ENCODE measurements at regions not wholly inside any gene's neighbourhood (a gene's known extent, or its start where the extent isn't known, plus 50 kb on each side); places are given as distances from the start of the nearest gene placed in this dataset.
A peak's percentile ranks its signal among the peaks of the same experiment; 100 is the strongest.

- peak; percentile 95 for DNase-seq
These were observed 785.2 kb upstream of the B3GALT2 start for GRCh38 chr1:193971595-193971994.

DNA sequence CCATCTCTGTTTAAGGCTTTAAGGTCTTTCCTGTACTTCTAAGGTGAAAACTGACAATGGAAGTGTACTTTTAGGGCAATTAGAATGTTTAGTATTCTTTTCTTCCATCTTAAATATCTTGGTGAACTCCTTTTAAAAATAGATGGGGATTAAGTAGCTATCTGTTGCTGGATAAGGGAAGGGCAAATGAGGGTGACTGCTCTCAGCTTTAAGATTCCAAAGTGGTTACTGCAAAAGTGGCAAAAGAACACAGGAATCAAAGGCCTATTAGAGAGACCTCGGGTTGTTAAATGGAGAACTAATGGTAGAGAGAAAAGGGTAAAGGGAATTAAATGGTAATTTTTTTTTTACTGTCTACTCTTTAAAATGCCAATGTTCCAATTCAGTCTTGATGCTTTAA lies 774.1 kb upstream of the B3GALT2 start:
- DNase-seq: no peak

DNA sequence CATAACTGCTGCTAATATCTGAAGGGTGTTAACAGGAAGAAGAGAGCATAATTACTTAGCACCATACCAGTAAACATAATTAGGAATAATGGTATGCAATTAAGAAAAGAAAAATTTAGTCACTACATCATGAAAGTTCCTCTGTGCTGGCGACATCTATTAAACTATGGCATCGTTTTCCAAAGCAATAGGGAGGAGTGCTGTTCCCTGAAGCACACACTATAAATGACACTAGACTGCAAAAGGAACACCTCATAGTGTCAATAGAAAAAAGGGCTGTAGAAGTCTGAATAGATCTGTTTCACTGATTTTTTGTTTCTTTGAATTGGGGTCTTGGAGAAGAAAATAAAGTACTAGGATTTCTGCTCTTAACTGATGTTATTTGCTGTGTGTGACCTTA lies 773.6 kb upstream of the B3GALT2 start:
- DNase-seq: no peak

DNA sequence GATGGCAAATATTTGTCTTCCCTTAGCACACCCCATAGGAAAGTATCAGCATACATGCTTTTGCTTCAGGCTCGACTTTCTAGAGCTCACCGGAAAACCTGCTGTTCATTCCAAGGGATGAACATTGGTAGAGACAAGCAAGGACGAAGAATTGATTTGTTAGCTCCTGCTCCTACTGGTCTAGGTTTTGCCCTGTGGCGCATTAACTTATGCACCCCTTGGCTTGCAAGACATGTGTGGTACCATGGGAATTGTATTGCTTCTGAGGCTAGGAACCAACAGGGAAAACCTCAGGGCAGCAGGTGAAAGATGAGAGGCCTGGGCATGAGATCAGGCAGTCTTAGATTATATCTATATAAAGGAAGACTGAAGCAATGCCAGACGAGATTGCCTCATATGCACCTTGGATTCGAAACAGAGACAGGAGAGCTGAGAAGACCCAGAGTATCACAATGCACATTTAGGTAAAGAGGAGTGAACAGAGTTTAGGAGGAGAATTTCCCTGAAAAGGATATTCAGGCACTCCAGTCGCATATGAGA lies 771.2 kb upstream of the B3GALT2 start:
- no peak for DNase-seq

DNA sequence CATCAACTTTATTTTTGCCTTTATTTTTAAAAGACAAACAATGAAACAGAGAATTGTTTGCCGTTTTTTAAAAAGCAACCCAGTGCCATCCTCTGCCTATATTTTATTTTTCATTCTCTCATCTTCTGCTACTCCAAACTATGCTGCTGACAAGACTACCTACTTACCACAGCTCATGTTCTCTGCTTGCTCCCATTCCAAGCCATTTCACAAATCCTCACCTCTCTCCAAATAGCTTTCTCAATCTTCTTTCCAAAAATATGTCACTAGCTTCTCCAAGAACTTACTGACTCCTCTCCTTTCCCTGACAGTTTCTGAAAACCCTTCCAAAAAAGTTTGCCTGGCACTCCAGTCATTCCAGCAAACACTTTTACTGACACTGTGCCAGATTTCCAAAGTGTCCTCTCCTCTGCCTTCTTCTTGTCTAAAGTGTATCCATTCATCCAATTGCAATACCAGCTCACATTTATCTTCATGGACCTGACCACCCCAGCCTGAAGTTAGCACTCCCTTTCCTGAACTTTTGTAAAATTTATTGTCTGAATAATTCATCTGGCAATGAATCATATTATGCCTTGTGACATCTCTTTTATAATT lies 766.5 kb upstream of the B3GALT2 start:
- DNase-seq: no peak

DNA sequence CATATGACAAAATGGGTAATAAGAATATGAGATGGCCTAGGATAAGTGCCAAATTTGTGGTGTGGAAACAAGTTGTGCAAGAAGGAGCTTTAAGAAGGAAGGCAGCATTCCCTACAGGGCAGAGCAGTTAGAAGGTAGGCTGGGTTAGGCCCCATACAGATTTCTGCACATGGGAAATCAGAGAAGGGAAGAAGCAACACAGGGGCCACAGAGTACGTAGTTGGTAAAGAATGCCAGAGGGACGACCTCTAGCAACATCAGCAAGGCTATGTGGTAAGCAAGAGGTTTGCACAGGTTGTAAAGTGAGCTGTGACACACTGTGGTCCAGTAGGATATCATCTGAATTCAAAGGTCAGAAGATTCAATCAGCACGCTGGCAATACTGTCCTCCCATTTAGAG lies 765.6 kb upstream of the B3GALT2 start:
- DNase-seq: no peak

DNA sequence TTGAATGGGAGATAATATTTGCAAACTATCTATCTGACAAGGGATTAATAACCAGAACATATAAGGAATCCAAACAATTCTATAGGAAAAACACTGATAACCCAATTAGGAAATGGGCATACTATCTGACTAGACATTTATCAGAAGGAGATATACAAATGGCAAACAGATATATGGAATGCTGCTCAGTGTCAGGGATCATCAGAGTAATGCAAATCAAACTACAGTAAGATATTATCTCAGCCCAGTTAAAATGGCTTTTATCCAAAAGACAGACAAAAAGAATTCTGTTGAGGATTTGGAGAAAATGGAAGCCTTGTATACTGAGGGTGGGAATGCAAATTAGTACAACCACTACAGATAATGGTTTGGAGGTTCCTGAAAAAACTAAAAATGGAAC lies 758.0 kb upstream of the B3GALT2 start:
- DNase-seq: no peak

DNA sequence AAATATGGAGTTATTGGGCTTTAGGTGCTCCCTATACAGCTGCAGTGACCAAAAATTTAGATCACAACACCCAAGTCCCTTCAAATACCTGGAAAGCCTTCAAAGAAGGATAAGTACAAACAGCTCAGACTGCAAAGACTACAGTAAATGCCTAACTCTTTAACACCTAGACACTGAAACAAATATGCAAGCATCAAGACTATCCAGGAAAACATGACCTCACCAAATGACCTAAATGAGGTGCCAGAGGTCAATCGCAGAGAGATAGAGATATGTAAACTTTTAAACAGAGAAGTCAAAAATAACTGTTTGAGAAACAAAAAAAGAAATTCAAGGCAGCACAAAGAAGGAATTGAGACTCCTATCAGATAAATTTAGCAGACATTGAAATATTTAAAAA lies 753.8 kb upstream of the B3GALT2 start:
- no peak for DNase-seq

DNA sequence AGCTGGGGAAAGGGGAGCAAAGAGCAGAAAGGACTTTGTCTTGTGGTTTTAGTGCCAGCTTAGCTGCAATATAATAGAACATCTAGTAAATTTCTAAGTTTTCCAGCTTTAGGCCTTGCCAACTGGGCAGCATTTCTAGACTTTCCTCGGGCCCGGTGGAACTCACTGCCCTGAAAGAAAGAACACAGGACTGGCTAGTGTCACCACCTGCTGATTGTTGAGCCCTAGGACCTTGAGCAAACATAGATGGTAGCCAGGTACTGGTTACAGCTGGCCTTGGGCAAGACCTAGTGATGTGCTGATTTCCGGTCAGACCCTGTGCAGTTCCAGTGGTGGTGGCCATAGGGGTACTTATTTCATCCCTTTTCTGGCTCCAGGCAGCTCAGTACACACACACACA lies 753.2 kb upstream of the B3GALT2 start:
- no peak for DNase-seq

GRCh38 chr1:193937308-193937707 lies 750.9 kb upstream of the B3GALT2 start:
- DNase-seq: no peak

DNA sequence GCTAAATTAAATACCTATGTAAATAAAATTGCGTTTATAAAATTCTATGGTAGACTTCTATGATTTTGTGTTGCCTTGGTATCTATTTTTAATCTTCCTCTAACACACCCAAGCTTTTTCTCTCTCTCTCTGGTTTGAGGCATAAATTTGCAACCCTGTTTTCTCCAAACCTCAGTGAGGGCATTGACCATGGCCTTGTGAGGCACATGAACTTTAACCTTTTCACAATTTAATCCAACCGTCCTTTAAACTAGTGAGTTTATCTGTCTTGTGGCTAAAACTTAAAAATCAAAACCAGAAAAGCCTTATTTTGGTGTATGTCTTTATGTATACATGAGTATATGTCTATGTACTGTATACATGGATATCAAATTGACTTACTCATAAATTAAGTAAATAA lies 746.6 kb upstream of the B3GALT2 start:
- no peak for DNase-seq

- no peak for DNase-seq
These were observed 744.9 kb upstream of the B3GALT2 start for GRCh38 chr1:193931356-193931755.

GRCh38 chr1:193929374-193930033 lies 743.1 kb upstream of the B3GALT2 start:
- no peak for DNase-seq

GRCh38 chr1:193927550-193927949 lies 741.1 kb upstream of the B3GALT2 start:
- no peak for DNase-seq

DNA sequence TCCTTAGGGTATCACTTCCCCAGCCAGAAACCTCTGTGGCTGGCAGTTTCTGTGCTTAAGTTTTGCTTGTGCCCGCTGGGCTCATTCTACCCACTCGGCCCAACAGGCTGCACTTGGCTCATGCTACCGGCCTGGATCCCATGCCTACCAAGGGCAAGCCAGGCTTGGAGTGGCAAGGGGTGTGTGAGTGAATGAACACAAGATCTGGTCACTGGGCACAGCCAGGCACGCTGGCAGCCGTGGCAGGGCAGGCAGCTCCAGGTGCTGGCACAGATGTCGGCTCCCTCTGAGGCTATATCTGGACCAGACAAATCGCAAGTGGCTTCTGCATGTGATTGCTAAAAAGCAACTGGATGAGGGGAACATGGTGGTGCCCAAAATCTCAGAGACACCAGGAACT lies 740.5 kb upstream of the B3GALT2 start:
- no peak for DNase-seq

DNA sequence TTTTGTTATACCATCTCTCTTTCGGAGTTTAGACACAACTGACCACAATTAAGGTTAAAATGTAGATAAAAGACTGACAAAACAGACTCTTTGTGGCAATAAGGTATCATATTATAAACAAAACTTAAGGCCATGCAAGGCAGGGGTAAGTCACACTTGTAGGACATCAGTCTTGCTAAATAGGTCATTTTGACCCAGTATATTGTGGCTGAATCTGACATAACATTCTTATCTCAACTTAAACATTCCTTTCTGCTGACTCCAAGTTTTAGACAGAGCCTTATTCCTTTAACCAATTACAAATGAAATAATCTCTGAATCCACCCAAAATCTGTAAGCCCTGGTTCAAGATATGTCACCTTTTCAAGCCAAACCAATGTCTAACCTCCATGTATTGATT lies 733.4 kb upstream of the B3GALT2 start:
- peak; percentile 73 for DNase-seq

GRCh38 chr1:193916452-193916851 lies 730.0 kb upstream of the B3GALT2 start:
- no peak for DNase-seq

GRCh38 chr1:193914871-193915270 lies 728.5 kb upstream of the B3GALT2 start:
- no peak for DNase-seq

- DNase-seq: no peak
These were observed 723.1 kb upstream of the B3GALT2 start for GRCh38 chr1:193909406-193910082.

GRCh38 chr1:193905288-193906085 lies 719.1 kb upstream of the B3GALT2 start:
- peak; percentile 54 for DNase-seq

DNA sequence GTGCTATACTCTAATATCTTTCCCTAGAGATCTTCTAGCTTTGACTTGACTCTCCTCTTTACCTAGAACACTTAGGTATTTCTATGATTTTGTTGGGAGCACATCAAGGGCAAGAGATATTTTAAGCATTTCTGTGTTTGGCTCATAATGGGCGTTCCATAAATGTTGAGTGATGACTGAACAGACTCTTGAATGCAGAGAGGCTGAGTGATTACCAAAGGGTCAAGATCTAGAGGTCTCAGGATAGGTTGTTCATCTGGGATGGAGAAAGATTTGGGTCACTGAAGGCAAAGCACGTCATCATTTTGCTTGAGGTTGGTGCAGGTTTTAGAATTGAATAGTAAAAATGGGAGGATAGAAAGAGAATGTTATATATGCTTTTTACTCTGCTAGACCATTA lies 705.4 kb upstream of the B3GALT2 start:
- DNase-seq: no peak

DNA sequence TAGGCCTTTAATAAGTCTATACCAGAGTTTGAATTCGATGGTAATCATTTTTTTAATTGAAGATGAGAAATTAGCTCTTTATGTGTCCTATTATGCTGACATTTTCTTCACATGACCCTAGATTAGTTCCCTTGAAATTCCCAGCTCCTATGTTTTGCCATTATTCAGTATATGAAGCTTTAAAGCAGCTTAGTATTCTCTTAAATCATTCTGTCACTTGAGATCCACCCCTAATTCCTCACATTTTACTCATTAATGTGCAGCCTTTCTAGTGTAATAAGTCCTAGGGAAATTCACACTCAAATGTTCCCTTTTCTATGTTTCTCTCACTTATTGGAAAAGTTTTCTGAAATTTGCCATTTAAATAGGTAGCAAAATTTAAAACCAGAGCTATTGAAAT lies 704.5 kb upstream of the B3GALT2 start:
- DNase-seq: peak; percentile 19

Data from fibroblast of skin of back (primary cell).